ENCODE measurements at regions not wholly inside any gene's neighbourhood (a gene's known extent, or its start where the extent isn't known, plus 50 kb on each side); places are given as distances from the start of the nearest gene placed in this dataset.

GRCh38 chr14:71463807-71464206, 468.4 kb upstream of the RGS6 start:
- intact Hi-C loops (cut with DNase I) = no loop called here
- no peaks in the 10 kb centered on the region for H3K27me3 ChIP-seq
- DNase-seq (ENCODE audit: extremely low spot score) = no peak
- H3K27ac ChIP-seq (replicated peaks in 1 of 4) = no peak overlapping the region
- H3K9me3 ChIP-seq = no peaks in the 10 kb centered on the region
- TF ChIP-seq POLR2AphosphoS5 (IDR thresholded peaks at IDR 0.05) (no peak), POLR2A (IDR thresholded peaks at IDR 0.05; ENCODE audit: low read depth) (no peak), EP300 (IDR thresholded peaks at IDR 0.05) (no peak), CTCF (IDR thresholded peaks at IDR 0.05) (no peak)
- peaks cover 0 to 9% (median 0%) of the 10 kb centered on the region in 4 donors for H3K4me1 ChIP-seq
- H3K4me3 ChIP-seq = no peak overlapping the region
- H3K36me3 ChIP-seq = no peaks in the 10 kb centered on the region

GRCh38 chr14:71464840-71465239, 467.4 kb upstream of the RGS6 start:
- Histone ChIP-seq H3K27me3 (no peaks in the 10 kb centered on the region), H3K4me3 (no peak overlapping the region), H3K4me1 (peaks cover 0 to 9% (median 0%) of the 10 kb centered on the region in 4 donors), H3K36me3 (no peaks in the 10 kb centered on the region), H3K9me3 (no peaks in the 10 kb centered on the region), H3K27ac (replicated peaks in 1 of 4) (no peak overlapping the region)
- DNase-seq (ENCODE audit: extremely low spot score) = no peak
- 99% methylated on average over 4 of the region's 4 CpGs for WGBS
- TF ChIP-seq CTCF (IDR thresholded peaks at IDR 0.05) = no peak
- no peak for TF ChIP-seq POLR2A (IDR thresholded peaks at IDR 0.05; ENCODE audit: low read depth)
- no peak for TF ChIP-seq POLR2AphosphoS5 (IDR thresholded peaks at IDR 0.05)
- no peak for TF ChIP-seq EP300 (IDR thresholded peaks at IDR 0.05)
- intact Hi-C loops (cut with DNase I) = no loop called here

GRCh38 chr14:71465316-71465715, 466.9 kb upstream of the RGS6 start:
- no peaks in the 10 kb centered on the region for H3K9me3 ChIP-seq
- no peaks in the 10 kb centered on the region for H3K27me3 ChIP-seq
- TF ChIP-seq POLR2AphosphoS5 (IDR thresholded peaks at IDR 0.05) = no peak
- no peak for TF ChIP-seq CTCF (IDR thresholded peaks at IDR 0.05)
- TF ChIP-seq EP300 (IDR thresholded peaks at IDR 0.05) = no peak
- no peak for TF ChIP-seq POLR2A (IDR thresholded peaks at IDR 0.05; ENCODE audit: low read depth)
- H3K36me3 ChIP-seq = no peaks in the 10 kb centered on the region
- no peak overlapping the region for H3K27ac ChIP-seq (replicated peaks in 1 of 4)
- DNase-seq (ENCODE audit: extremely low spot score) = no peak
- no peak overlapping the region for H3K4me3 ChIP-seq
- intact Hi-C loops (cut with DNase I) = no loop called here
- H3K4me1 ChIP-seq = peaks cover 0 to 9% (median 0%) of the 10 kb centered on the region in 4 donors
- WGBS = 96% methylated on average over 2 of the region's 2 CpGs

- WGBS = 76% methylated on average over 3 of the region's 3 CpGs
- no peak overlapping the region for H3K27ac ChIP-seq (replicated peaks in 1 of 4)
- H3K27me3 ChIP-seq = no peaks in the 10 kb centered on the region
- no peak overlapping the region for H3K4me3 ChIP-seq
- TF ChIP-seq EP300 (IDR thresholded peaks at IDR 0.05) (no peak), POLR2AphosphoS5 (IDR thresholded peaks at IDR 0.05) (no peak), CTCF (IDR thresholded peaks at IDR 0.05) (no peak), POLR2A (IDR thresholded peaks at IDR 0.05; ENCODE audit: low read depth) (no peak)
- H3K36me3 ChIP-seq = no peaks in the 10 kb centered on the region
- intact Hi-C loops (cut with DNase I) = no loop called here
- no peak for DNase-seq (ENCODE audit: extremely low spot score)
- H3K4me1 ChIP-seq = peaks cover 0 to 9% (median 0%) of the 10 kb centered on the region in 4 donors
- H3K9me3 ChIP-seq = no peaks in the 10 kb centered on the region
Observed at GRCh38 chr14:71466251-71466650, 466.0 kb upstream of the RGS6 start.

GRCh38 chr14:71466946-71467345, 465.3 kb upstream of the RGS6 start:
- intact Hi-C loops (cut with DNase I) = no loop called here

More at GRCh38 chr14:71466946-71467345, 465.3 kb upstream of the RGS6 start:
- 80% methylated on average over 4 of the region's 4 CpGs for WGBS
- TF ChIP-seq CTCF (IDR thresholded peaks at IDR 0.05) (no peak), EP300 (IDR thresholded peaks at IDR 0.05) (no peak), POLR2AphosphoS5 (IDR thresholded peaks at IDR 0.05) (no peak), POLR2A (IDR thresholded peaks at IDR 0.05; ENCODE audit: low read depth) (no peak)
- DNase-seq (ENCODE audit: extremely low spot score) = no peak
- no peaks in the 10 kb centered on the region for H3K9me3 ChIP-seq
- H3K27ac ChIP-seq (replicated peaks in 1 of 4) = no peak overlapping the region
- H3K36me3 ChIP-seq = no peaks in the 10 kb centered on the region
- no peaks in the 10 kb centered on the region for H3K27me3 ChIP-seq
- no peak overlapping the region for H3K4me3 ChIP-seq
- H3K4me1 ChIP-seq = peaks cover 0 to 9% (median 0%) of the 10 kb centered on the region in 4 donors

Data from esophagus muscularis mucosa (tissue), 4 donors.